HG03066 (cell line): ENCODE measurements at regions not wholly inside any gene's neighbourhood (a gene's known extent, or its start where the extent isn't known, plus 50 kb on each side); places are given as distances from the start of the nearest gene placed in this dataset.

Experiments used
- ATAC-seq: cut with Tn5 transposase; IDR thresholded peaks from one replicate; pipeline ENCODE4 v1.9.1; 2021; ENCODE audit warnings: low read depth; ENCODE audit not compliant: unreplicated experiment

- ATAC-seq: no peak
Measured at GRCh38 chr4:152000518-152000917, 239.7 kb upstream of the GATB start.

GRCh38 chr4:151998723-151999122, 237.9 kb upstream of the GATB start:
- ATAC-seq: no peak

- no peak for ATAC-seq
Measured at GRCh38 chr4:151997461-151997860, 236.7 kb upstream of the GATB start.

- ATAC-seq: no peak
Measured at GRCh38 chr4:151994429-151994828, 233.6 kb upstream of the GATB start.

- ATAC-seq: no peak
Measured at GRCh38 chr4:151993521-151993920, 232.7 kb upstream of the GATB start.

GRCh38 chr4:151992332-151993154, 231.7 kb upstream of the GATB start:
- ATAC-seq: no peak

- ATAC-seq: no peak
Measured at GRCh38 chr4:151991884-151992167, 231.0 kb upstream of the GATB start.

GRCh38 chr4:151991001-151991883, 230.4 kb upstream of the GATB start:
- ATAC-seq: no peak

GRCh38 chr4:151990201-151990600, 229.4 kb upstream of the GATB start:
- no peak for ATAC-seq

- ATAC-seq: no peak
Measured at GRCh38 chr4:151988591-151988990, 227.8 kb upstream of the GATB start.

- ATAC-seq: no peak
Measured at GRCh38 chr4:151987606-151988005, 226.8 kb upstream of the GATB start.

- ATAC-seq: no peak
Measured at GRCh38 chr4:151983854-151984253, 223.0 kb upstream of the GATB start.

- ATAC-seq: no peak
Measured at GRCh38 chr4:151979819-151980218, 219.0 kb upstream of the GATB start.

- no peak for ATAC-seq
Measured at GRCh38 chr4:151968643-151969042, 207.8 kb upstream of the GATB start.

GRCh38 chr4:151967074-151967473, 206.3 kb upstream of the GATB start:
- ATAC-seq: no peak

- no peak for ATAC-seq
Measured at GRCh38 chr4:151962138-151962823, 201.5 kb upstream of the GATB start.

GRCh38 chr4:151961456-151961855, 200.6 kb upstream of the GATB start:
- ATAC-seq: no peak

GRCh38 chr4:151960449-151961230, 199.8 kb upstream of the GATB start:
- ATAC-seq: no peak

- ATAC-seq: no peak
Measured at GRCh38 chr4:151957153-151957552, 196.3 kb upstream of the GATB start.

- ATAC-seq: no peak
Measured at GRCh38 chr4:151955721-151956380, 195.0 kb upstream of the GATB start.
